ENCODE measurements at regions not wholly inside any gene's neighbourhood (a gene's known extent, or its start where the extent isn't known, plus 50 kb on each side); places are given as distances from the start of the nearest gene placed in this dataset.

DNA sequence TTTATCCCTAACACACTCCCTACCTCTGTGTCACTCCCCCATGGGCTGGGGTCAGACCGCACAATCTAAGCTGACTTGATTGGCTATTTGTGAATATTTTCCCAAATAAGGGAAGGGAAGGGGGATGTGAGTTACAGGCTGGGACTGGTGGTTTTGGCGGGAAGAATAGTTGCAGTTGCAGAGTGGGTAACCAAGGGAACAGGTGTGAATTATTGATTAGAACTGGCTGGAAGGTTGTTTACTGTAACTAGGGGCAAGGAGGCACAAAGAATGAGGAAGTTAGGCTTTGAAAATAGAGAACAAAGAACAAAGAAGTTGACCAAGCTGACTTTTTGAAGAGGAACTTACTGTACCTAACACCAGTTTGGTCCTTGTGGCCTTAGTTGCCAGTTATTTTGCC is 88.0 kb upstream of the XAGE2 start:
- TF ChIP-seq, protein P1, sequence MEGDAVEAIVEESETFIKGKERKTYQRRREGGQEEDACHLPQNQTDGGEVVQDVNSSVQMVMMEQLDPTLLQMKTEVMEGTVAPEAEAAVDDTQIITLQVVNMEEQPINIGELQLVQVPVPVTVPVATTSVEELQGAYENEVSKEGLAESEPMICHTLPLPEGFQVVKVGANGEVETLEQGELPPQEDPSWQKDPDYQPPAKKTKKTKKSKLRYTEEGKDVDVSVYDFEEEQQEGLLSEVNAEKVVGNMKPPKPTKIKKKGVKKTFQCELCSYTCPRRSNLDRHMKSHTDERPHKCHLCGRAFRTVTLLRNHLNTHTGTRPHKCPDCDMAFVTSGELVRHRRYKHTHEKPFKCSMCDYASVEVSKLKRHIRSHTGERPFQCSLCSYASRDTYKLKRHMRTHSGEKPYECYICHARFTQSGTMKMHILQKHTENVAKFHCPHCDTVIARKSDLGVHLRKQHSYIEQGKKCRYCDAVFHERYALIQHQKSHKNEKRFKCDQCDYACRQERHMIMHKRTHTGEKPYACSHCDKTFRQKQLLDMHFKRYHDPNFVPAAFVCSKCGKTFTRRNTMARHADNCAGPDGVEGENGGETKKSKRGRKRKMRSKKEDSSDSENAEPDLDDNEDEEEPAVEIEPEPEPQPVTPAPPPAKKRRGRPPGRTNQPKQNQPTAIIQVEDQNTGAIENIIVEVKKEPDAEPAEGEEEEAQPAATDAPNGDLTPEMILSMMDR (IDR thresholded peaks at IDR 0.05), result no peak
- TF ChIP-seq EP300 (IDR thresholded peaks at IDR 0.05) (no peak), POLR2A (IDR thresholded peaks at IDR 0.05) (no peak), POLR2AphosphoS5 (IDR thresholded peaks at IDR 0.05) (no peak)
